OCI-LY7 (cell line): ENCODE measurements at regions not wholly inside any gene's neighbourhood (a gene's known extent, or its start where the extent isn't known, plus 50 kb on each side); places are given as distances from the start of the nearest gene placed in this dataset.

ENCODE experiments used
- EZH2phosphoT487 ChIP-seq: fragments of 200-600 bp; sonication (generic); IDR thresholded peaks from 2 replicates; pipeline ENCODE4 v1.6.1; 2018; ENCODE audit warnings: low read depth, borderline replicate concordance, mild to moderate bottlenecking, mixed run types, antibody characterized with exemption, low read length, moderate library complexity, mixed read lengths
- TF ChIP-seq, protein P1 (sequence below): fragments of 200-600 bp; sonication (generic); conservative IDR thresholded peaks from 2 replicates; pipeline ENCODE4 v1.5.1; 2014; ENCODE audit warnings: mild to moderate bottlenecking, antibody characterized with exemption, low read length, moderate library complexity, mixed read lengths

DNA sequence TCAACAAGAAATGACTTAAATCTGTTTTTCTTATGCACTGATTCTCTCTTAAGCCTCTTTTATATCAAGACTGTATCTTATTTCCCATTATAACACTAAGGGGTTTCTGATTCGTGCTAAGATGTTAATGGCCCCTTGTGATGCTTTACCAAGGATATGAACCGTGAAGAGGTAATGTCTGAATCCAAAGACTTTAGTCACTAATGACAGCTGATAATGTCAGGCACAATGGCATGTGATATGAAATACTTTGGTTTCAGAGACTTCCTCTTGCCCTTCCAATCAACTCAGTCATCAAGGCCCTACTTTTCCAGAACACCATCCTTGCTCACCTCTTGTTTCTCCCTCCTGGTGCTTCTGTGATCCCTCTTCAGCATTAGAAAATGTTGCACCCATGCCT, 262.8 kb downstream of the KCNE4 start:
- TF ChIP-seq, protein P1, sequence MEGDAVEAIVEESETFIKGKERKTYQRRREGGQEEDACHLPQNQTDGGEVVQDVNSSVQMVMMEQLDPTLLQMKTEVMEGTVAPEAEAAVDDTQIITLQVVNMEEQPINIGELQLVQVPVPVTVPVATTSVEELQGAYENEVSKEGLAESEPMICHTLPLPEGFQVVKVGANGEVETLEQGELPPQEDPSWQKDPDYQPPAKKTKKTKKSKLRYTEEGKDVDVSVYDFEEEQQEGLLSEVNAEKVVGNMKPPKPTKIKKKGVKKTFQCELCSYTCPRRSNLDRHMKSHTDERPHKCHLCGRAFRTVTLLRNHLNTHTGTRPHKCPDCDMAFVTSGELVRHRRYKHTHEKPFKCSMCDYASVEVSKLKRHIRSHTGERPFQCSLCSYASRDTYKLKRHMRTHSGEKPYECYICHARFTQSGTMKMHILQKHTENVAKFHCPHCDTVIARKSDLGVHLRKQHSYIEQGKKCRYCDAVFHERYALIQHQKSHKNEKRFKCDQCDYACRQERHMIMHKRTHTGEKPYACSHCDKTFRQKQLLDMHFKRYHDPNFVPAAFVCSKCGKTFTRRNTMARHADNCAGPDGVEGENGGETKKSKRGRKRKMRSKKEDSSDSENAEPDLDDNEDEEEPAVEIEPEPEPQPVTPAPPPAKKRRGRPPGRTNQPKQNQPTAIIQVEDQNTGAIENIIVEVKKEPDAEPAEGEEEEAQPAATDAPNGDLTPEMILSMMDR, result no peak
- TF ChIP-seq EZH2phosphoT487, result no peak
